HG03135 (cell line): ENCODE measurements at regions not wholly inside any gene's neighbourhood (a gene's known extent, or its start where the extent isn't known, plus 50 kb on each side); places are given as distances from the start of the nearest gene placed in this dataset.
"Not testable (repeated sequence)": the region's sequence is repeated elsewhere in the genome, so short reads cannot be mapped to it uniquely, and the experiment has no call there.

Source experiments
- ATAC-seq: cut with Tn5 transposase; IDR thresholded peaks from one replicate; pipeline ENCODE4 v1.9.1; 2021; ENCODE audit warnings: mild to moderate bottlenecking, moderate library complexity; ENCODE audit not compliant: unreplicated experiment

DNA sequence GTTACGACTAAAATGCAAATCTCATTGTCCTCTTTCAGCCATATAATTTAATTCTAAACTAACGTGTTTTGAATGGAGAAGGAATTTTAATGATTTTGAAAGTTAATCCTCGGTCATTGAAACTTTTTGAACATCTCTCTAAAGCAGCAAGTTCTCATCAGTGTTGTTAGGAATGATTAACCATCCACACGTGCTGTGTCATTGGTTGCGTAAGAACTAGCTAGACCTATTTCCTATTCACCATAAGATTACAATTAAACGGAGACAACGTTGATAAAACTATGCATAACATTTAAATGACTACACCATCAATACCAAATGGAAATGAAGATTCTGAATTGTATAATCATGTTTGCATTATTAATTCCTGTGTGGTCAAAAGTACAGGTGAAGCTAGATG is 155.6 kb upstream of the IRS2 start:
- ATAC-seq: no peak

DNA sequence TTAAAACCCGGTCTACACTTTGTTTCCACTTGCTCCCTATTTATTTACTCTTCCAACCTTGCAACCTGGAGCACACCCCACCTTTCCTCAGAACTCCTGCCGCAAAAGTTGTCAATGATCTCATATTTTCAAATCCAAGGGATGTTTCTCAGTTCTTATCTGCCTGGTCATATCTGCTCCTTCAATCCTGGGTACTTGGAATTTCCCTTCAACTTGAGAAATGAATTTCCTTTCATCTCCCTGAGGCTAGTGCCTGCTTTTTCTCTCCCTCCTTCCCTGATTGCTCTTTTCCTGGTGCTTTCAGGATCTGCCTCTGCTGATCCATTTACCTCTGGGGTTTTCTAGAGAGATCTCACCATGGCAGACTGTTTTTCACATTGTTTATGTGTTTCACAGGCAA is 154.8 kb upstream of the IRS2 start:
- ATAC-seq: no peak

DNA sequence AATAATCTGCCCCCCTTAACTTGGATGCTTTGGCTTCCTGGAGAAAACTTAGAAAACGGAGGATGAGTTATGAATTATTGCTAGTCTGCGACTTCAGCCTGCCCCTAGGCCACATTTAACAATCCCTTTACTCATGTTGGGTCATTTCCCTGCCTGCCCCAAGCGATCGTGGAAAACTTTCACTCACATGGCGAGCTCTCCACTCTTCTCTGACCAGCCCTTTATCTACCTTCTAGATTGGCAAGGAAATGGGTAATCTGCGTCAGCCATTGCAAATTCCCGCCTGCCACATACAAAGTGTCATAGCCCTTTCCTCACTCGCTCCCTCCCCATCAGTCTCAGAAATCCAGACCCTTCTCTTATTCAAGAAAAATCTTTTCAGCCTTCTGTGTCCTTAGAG is 154.3 kb upstream of the IRS2 start:
- no peak for ATAC-seq

DNA sequence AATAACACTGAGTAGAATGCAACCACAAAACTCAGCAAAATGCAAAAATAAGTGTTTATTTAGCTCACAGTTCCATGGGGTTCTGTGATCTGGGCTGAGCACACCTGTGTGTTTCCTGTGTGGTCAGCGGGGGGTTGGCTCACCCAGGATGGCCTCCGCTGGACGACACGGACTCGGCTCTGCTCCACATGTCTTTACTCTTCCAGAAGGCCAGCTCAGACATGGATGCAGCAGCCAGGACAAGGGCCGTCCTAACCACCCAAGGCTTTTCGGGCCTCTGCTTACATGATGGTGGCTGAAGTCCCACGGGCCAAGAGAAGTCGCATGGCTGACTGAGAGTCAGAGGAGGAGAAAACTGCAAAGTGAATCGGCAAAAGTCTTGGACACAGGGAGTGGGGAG is 153.5 kb upstream of the IRS2 start:
- ATAC-seq: no peak

GRCh38 chr13:109939180-109939579 is 152.8 kb upstream of the IRS2 start:
- ATAC-seq: no peak

DNA sequence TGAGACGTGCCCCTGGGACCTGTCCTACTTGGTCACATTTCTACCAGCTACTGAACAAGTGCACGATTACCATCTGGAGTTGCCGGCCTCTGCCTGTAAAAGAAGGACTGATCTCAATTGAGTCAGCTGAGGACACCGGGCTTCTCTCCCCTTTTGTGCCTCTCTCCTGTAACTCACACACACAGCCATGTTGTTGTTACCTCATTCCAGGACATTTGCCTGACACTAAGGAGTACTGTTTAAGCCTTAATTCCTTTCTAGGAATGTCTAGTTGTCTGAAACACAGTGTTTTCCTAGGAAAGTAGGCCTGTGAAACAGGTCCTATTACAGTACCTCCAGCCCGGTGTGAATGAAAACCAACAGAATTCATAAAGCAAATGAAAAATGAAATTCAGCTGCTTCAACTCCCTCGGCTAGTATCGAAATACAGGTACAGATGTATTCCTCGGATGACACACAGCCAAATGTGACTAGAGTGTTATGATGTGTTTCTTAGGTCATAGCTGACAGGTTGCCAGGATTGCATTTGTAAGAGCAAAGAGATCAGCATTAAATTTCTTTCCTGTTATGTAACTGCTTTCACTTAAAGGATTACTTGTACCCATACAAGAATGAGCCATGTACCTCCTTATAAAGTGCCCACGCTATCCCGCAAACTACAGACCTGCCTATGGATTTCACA is 152.0 kb upstream of the IRS2 start:
- ATAC-seq: no peak

GRCh38 chr13:109934520-109934919 is 148.1 kb upstream of the IRS2 start:
- ATAC-seq: not testable (repeated sequence)

GRCh38 chr13:109933476-109933875 is 147.1 kb upstream of the IRS2 start:
- no peak for ATAC-seq

DNA sequence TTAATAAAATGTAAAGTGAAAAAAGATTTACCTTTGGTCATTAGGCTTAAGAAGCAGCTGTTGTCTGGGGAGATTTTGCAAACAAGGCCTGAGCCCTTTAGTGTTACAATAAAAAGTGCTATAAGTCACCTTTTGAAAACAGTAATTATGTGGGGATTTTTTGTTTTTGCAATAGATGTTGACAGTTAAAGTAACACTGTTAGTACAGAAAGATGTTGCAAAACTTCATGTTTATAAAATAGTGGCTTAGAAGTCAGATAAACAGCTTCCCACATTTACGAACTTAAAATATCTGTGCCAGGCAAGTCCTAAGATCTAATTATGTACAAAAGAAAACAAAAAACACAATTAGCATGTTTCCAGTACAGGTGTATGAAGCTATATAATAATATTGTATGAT is 138.0 kb upstream of the IRS2 start:
- ATAC-seq: no peak

GRCh38 chr13:109922518-109922917 is 136.1 kb upstream of the IRS2 start:
- no peak for ATAC-seq

- ATAC-seq: no peak
These were observed 133.5 kb upstream of the IRS2 start for GRCh38 chr13:109919715-109920375.

DNA sequence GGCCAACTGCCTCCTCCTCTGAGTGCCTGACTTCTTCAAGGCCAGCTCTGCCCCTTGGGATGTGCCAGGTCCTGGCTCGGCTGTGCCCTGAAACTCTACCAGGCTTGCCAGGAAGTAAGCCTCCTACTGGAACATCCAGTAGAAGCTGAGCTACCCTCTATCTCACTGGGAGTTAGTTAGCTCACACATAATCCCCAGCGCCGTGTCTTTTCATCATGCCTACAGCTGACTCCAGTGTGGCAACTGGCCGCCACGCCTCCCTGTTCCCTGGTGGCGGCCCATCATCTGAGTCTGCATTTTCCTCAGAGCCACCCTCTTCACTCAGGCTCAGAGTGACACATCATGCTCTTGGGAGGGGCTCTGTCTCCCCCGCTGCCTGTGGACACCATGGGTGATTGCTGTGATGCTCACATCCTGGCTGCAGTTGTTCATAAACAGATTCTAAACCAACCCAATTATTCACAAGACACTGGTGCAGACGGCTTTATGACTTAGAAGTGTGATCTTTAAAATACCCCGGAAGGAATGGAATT is 131.9 kb upstream of the IRS2 start:
- no peak for ATAC-seq

- ATAC-seq: no peak
These were observed 131.0 kb upstream of the IRS2 start for GRCh38 chr13:109917422-109917821.

- no peak for ATAC-seq
These were observed 127.6 kb upstream of the IRS2 start for GRCh38 chr13:109913936-109914510.

GRCh38 chr13:109913186-109913585 is 126.8 kb upstream of the IRS2 start:
- no peak for ATAC-seq

DNA sequence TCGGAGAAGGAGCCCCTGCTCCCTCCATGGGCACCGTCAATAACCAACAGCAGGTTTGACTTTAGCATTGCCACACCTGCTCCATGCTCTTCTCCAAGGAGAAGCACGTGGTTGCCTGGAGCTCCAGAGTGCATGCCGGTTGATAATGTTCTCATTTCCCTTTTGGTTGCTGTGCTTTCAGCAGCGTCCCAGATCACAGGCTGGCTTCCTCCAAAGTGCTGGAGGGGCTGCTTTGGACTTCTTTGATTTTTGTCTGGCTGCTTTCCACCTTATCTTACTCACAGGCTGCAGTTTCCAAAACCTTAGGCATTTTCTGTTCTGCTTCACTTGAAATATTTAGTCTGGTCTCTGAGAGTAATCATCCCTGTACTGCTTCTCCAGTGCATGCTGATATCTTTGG is 123.8 kb upstream of the IRS2 start:
- no peak for ATAC-seq

DNA sequence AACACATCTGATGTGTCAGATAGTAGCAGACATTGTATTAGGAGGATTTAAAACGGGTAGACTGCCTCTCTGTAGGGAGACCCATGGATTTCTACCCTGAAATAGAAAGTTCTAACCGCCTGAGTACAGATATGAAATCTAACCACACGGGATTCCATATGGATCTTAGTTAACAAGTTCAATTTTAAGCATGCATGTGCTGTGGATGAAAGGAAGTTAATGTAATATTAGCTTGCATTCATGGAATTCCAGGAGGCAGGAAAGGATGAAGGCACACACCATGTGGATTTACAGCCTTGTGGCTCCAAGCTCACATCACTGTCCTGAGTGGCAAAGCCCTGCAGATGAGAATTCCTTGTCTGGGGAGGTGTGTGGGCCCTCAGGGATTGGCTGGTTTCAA is 120.6 kb upstream of the IRS2 start:
- ATAC-seq: no peak

DNA sequence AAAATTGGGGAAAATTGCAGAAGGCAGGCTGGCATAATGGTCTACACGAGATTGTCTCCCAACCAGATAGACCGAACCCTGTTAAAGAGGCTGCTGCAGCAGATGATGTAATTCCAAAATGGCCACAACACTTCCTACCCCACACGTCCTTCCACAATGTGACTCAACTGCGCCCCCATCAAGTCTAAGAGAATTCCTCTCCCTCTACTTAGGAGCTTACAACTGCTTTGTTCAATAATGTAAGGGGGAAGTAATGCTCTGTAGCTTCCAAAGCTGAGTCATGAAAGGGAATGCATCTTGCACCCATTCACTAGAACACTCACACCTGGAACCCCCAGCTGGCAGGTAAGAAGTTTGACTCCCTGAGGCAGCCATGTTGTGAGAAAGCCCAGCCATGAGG is 117.8 kb upstream of the IRS2 start:
- no peak for ATAC-seq

DNA sequence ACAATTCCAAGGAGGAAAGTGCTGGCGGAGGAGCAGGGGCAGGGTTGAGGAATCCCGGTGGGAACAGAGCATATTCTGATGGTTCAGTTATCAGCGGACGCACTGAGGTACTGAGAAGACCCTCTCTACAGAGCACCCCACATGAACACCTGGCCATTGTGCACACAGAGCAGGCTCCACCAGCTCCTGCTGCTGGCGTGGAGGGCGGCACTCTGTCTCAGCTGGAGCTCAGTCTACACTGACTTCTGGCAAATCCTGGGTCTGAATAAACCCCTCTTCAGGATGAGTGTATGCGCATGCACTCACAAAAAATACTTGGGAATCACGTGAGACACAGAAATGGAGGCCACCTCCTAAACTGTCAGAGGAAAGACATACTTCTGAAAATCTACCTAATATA is 114.4 kb upstream of the IRS2 start:
- no peak for ATAC-seq

DNA sequence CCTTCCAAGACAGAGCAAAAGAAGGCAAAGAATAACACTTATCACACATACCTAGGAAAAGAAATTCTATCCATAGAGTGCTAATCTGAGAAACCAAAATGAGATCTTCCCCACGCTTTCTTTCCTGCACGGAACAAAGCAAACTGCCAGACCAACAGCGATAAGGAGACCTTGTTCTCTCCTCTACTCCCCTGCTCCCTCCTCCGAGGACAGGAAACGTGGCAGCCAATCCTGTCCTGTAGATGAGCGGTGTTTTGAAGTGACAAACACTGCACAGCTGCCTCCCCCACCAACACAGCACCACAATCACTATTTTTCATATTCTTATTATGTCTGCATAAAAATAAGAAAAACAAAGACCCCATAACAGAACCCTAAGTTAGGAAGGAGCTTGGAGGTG is 113.9 kb upstream of the IRS2 start:
- ATAC-seq: no peak

DNA sequence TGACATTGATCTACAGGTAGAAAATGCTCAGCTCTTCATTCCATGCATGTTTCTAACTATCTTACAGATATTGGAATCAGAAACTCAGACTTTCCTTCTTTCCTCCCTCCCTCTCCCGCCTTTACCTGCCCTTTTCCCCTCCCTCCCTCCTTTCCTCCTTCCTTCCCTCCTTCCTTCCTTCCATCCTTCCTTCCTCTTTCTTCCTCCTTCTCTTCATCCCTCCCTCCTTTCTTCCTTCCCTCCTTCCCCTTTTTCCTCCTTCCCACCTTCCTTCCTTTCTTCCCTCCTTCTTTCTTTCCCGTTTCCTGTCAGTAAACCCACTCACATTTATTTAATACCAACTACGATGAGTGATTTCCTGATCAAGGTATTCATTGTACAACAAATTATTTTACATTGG is 113.4 kb upstream of the IRS2 start:
- ATAC-seq: no peak

DNA sequence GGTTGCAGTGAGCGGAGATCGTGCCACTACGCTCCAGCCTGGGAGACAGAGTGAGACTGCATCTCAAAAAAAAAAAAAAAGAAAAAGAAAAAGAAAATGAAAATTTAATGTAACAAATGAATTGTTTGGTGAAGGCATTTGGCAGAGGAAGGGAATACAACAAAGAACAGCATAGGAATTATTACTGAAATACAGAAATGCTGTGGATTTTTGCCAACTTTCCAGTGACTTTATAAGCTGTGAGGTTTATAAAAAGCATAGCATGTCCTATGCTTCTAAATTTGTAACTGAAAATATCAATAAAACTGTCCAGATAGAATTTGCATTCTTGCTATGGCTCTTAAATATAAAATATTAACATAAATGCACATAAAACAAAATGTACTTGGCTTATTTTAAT is 112.9 kb upstream of the IRS2 start:
- no peak for ATAC-seq
